ENCODE measurements at regions not wholly inside any gene's neighbourhood (a gene's known extent, or its start where the extent isn't known, plus 50 kb on each side); places are given as distances from the start of the nearest gene placed in this dataset.

DNA sequence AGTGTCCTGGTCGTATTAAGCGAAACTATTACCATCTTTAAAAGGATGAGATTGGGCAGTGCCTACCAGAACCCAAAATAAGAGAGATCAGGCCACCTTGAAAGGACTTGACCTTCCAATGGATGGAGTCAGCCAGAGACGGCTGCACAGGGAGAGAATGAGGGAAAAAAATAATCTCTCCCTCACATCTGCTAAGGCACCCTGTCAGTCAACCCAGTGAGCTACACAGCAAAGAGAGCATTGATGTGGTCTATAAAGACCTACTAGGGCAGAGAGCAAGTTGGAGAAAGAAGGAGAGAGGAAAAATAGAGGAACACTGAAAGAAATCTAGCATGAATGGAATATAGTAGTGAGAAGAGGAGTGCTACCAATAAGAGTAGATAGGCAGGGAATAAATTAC lies 68.0 kb upstream of the FTMT start:
- DNase-seq = no peak
- Histone ChIP-seq H3K36me3 (no peaks in the 10 kb centered on the region), H3K27ac (no peak overlapping the region), H3K9me3 (no peaks in the 10 kb centered on the region), H3K4me1 (no peaks in the 10 kb centered on the region), H3K4me3 (no peak overlapping the region), H3K27me3 (no peaks in the 10 kb centered on the region)
- no peak for ATAC-seq
- intact Hi-C loops (cut with DNase I) = no loop called here
- TF ChIP-seq, protein P1, sequence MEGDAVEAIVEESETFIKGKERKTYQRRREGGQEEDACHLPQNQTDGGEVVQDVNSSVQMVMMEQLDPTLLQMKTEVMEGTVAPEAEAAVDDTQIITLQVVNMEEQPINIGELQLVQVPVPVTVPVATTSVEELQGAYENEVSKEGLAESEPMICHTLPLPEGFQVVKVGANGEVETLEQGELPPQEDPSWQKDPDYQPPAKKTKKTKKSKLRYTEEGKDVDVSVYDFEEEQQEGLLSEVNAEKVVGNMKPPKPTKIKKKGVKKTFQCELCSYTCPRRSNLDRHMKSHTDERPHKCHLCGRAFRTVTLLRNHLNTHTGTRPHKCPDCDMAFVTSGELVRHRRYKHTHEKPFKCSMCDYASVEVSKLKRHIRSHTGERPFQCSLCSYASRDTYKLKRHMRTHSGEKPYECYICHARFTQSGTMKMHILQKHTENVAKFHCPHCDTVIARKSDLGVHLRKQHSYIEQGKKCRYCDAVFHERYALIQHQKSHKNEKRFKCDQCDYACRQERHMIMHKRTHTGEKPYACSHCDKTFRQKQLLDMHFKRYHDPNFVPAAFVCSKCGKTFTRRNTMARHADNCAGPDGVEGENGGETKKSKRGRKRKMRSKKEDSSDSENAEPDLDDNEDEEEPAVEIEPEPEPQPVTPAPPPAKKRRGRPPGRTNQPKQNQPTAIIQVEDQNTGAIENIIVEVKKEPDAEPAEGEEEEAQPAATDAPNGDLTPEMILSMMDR (IDR thresholded peaks at IDR 0.05) = no peak
- TF ChIP-seq POLR2A (IDR thresholded peaks at IDR 0.05) = no peak
- 37% methylated on average over 3 of the region's 3 CpGs for WGBS (ENCODE audit: insufficient coverage, low coverage, low lambda C conversion rate, missing lambda C conversion rate)

DNA sequence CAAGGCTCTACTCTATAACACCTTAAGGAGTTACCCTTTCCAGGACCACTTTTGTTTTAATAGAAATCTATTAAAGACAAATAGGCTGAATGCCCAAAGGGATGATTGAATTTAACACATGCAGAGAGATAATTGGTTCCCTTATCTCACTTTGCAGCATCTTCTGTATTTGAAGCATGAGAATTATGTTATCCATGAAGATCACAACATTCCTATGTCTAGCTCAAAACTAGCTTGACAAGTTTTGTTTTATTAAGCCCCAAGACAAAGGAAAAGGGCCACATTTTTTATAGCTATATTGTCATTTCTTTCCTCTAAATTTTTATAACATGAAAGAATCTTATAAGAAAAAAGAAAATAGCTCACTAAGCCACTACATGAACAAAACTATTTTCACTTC lies 57.9 kb upstream of the FTMT start:
- Histone ChIP-seq H3K27ac (no peak overlapping the region), H3K9me3 (no peaks in the 10 kb centered on the region), H3K36me3 (no peaks in the 10 kb centered on the region), H3K4me3 (no peak overlapping the region), H3K4me1 (no peaks in the 10 kb centered on the region), H3K27me3 (no peaks in the 10 kb centered on the region)
- TF ChIP-seq, protein P1 (IDR thresholded peaks at IDR 0.05) = no peak
- no peak for TF ChIP-seq POLR2A (IDR thresholded peaks at IDR 0.05)
- intact Hi-C loops (cut with DNase I) = no loop called here
- ATAC-seq = no peak
- no peak for DNase-seq

DNA sequence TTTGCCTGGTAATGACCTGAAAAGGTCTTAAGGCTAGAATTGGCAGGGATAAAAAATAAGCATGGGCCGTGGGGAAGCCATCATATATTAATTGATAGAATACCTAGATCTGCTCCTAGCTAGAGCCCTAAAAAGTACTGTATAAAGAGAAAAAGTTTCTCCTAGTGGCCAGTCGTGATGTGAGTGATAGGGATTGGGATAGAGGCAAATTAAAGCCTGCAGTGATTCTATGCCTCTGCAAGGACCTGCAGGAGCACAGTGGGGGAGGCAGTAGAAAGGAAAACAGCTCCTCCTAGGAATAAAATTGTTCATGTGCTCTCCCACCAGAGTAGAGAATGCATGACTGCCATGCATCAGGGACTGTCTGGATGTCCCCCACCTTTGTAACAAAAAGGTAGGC lies 56.2 kb upstream of the FTMT start:
- ATAC-seq (no peak), DNase-seq (no peak)
- Histone ChIP-seq H3K36me3 (no peaks in the 10 kb centered on the region), H3K4me1 (no peaks in the 10 kb centered on the region), H3K27me3 (no peaks in the 10 kb centered on the region), H3K9me3 (no peaks in the 10 kb centered on the region), H3K4me3 (no peak overlapping the region), H3K27ac (no peak overlapping the region)
- intact Hi-C loops (cut with DNase I) = no loop called here
- no peak for TF ChIP-seq POLR2A (IDR thresholded peaks at IDR 0.05)
- TF ChIP-seq, protein P1 (IDR thresholded peaks at IDR 0.05) = no peak
- WGBS (ENCODE audit: insufficient coverage, low coverage, low lambda C conversion rate, missing lambda C conversion rate) = 9% methylated on average over 2 of the region's 2 CpGs

DNA sequence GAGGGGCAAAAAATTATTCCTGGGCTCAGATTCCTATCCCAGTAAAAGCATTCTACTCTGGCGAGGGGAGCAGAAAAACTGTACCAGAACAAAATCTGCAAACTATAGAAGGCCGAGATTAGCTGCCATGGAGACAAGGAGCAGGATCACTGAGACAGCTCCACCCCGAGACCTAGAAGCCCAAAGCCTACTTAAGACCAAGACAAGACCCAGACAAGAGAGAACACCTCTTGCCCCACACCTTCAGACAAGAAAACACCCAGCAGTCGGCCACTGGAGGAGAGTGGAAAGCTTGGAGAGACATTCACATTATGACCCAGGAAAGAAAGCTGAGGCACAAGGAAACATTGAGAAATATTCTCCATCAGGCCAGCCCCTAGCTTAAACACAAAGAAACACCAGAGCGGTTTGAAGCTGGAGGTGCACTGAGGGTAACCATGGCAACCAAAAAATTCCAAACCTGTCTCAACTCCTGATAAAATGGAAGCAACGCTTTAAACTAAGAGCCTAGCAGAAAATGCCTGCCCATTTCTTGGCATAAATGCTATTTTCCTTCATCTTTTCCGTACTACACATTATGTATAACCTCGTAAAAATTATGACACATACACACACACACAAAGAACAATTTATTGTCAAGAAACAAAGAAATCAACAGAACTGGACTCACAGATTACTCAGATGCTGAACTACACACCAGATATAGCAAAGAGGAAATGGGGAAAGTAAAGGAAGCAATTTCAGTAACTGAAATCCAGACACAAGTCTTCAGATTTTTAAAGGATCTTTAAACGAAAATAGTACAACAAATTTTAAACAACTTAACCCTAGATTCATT lies 53.8 kb upstream of the FTMT start:
- Histone ChIP-seq H3K27ac (no peak overlapping the region), H3K36me3 (no peaks in the 10 kb centered on the region), H3K9me3 (no peaks in the 10 kb centered on the region), H3K27me3 (no peaks in the 10 kb centered on the region), H3K4me1 (no peaks in the 10 kb centered on the region), H3K4me3 (no peak overlapping the region)
- intact Hi-C loops (cut with DNase I) = no loop called here
- DNase-seq (no peak), ATAC-seq (no peak)
- no peak for TF ChIP-seq POLR2A (IDR thresholded peaks at IDR 0.05)
- TF ChIP-seq, protein P1 (IDR thresholded peaks at IDR 0.05) = no peak
- WGBS (ENCODE audit: insufficient coverage, low coverage, low lambda C conversion rate, missing lambda C conversion rate) = 39% methylated on average over 9 of the region's 9 CpGs

Small RNA genes in the stretch of these regions (small RNA-seq; reads per million reads assigned to genes)
- gene AC010350.1 = 0 reads per million in 2 experiments
